ENCODE measurements at regions not wholly inside any gene's neighbourhood (a gene's known extent, or its start where the extent isn't known, plus 50 kb on each side); places are given as distances from the start of the nearest gene placed in this dataset.

DNA sequence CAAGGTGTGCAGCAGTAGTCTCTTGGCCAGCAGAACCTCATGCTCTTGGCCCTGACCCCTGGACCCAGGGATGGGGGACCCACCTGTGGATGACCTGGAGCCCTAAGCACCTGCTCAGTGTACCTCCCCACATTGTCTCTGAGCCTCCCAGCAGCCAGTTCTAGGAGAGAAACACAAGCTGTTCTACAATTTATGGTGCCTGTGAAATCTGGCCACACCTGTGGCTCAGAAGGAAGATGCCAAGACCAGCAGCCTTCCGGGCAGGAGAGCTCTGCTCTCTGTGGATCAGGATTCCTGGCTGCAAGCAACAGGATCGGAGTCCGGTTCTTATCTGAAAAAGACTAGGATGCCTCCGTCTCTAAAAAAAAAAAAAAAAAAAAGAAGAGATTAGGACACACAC lies 103.6 kb upstream of the ANO1 start:
- TF ChIP-seq, protein P1, sequence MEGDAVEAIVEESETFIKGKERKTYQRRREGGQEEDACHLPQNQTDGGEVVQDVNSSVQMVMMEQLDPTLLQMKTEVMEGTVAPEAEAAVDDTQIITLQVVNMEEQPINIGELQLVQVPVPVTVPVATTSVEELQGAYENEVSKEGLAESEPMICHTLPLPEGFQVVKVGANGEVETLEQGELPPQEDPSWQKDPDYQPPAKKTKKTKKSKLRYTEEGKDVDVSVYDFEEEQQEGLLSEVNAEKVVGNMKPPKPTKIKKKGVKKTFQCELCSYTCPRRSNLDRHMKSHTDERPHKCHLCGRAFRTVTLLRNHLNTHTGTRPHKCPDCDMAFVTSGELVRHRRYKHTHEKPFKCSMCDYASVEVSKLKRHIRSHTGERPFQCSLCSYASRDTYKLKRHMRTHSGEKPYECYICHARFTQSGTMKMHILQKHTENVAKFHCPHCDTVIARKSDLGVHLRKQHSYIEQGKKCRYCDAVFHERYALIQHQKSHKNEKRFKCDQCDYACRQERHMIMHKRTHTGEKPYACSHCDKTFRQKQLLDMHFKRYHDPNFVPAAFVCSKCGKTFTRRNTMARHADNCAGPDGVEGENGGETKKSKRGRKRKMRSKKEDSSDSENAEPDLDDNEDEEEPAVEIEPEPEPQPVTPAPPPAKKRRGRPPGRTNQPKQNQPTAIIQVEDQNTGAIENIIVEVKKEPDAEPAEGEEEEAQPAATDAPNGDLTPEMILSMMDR (IDR thresholded peaks at IDR 0.05) = no peak
- no peak for TF ChIP-seq EP300 (IDR thresholded peaks at IDR 0.05; ENCODE audit: low read depth)
